ENCODE measurements at regions not wholly inside any gene's neighbourhood (a gene's known extent, or its start where the extent isn't known, plus 50 kb on each side); places are given as distances from the start of the nearest gene placed in this dataset.
"Not testable (repeated sequence)": the region's sequence is repeated elsewhere in the genome, so short reads cannot be mapped to it uniquely, and the experiment has no call there.

DNA sequence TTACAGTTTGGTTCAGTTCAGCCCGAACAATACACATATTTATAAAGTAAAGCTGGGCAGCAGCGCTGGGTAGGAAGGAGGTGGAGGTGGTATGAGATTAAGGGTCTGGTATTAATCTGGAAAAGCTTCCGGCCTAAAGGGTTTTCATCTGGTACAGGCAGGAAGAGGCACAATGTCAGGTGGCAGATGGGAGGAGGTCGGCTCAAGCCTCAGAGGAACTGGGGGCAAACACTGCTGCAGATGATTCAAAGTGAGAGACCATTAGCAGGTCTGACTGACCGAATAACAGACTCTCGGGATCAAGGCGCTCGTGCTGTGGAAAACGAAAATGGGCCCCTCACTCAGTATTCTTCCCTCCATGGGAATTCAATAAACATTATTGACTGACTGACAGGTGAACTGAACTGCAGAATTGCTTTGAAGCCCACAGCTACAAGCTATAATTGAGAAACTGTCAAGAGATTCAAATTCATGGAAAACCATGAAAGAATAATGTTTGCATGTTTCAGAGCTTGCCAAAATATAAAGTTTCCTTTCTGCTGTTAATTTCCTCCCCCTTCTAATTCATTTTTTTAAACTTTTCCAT, 75.3 kb downstream of the TMEM167A start:
- no peak for DNase-seq

GRCh38 chr5:83000922-83001321, 76.3 kb downstream of the TMEM167A start:
- no peak for DNase-seq

DNA sequence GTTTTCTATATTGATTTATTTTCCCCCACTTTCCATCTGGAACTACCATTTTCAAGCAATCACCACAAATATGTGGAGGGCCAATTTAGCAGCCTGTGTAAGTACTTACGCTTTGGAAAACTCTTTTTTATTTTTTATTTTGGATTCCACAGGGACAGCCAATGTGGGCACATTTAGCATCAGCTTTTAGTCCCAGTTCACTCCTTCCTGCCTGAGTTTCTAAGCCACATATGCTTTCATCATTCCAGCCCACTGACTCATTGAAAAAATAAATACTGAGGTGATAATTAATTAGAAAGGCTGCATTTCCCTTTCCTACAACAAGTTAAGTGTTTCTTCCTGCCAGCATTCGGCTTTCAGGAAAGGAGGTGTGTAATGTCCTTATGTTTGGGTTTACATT, 76.8 kb downstream of the TMEM167A start:
- no peak for DNase-seq

DNA sequence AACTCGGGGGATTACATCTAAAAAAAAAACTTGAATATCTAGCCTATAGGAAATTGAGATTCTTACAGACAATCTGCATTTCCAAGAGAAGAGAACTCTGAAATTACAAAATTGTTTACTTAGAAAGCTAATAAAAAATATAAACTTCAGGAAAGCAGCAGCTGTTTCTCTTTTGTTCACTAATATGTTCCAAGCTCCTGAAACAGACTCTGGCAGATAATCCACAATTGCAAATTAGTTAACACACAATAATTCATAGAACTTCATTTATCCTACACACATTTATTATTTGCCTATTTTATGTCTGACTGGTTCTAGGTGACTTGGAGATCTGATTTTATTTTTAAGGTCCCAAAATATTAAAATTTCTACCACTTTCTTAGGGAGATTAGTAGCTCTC, 83.8 kb downstream of the TMEM167A start:
- no peak for DNase-seq

- DNase-seq, result no peak
Measured at GRCh38 chr5:82992646-82993045, 84.5 kb downstream of the TMEM167A start.

GRCh38 chr5:82991678-82992323, 85.4 kb downstream of the TMEM167A start:
- DNase-seq, result no peak

DNA sequence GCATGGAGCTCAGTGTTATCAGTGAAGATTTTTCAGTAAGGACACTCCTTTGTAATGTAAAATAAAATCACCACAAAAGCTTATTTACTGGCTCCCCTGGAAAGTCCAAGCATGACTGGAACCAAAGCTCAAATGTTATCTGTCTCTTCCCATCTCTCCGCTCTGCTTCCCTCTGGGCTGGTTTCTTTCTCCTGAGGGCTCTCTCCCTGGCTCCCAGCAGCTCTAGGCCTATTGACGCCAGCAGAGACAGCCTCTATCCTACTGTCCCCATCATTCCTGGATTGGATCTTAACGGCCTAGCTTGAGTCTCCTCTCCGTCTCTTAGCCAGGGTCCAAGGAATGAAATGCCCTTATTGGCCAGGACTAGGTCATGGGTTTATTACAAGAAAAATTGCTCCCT, 86.1 kb downstream of the TMEM167A start:
- no peak for DNase-seq

DNA sequence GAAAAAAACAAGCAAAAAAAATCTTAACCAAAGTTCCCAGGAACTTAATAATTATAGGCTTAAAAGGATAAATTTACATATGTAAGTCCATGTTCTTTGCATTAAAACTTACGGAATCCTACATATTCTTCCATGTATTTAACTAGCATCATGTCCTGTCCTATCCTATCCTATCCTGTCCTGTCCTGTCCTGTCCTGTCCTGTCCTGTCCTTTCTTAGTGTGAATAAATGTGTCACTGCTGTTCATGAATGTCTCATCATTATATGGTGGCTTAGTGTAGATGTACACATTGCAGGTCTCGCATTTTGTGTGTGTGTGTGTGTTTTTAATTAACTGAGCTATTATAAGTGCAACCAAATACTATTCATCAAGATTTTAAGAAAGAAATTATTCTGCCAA, 90.0 kb downstream of the TMEM167A start:
- DNase-seq, result no peak

GRCh38 chr5:82986404-82986803, 90.8 kb downstream of the TMEM167A start:
- no peak for DNase-seq

DNA sequence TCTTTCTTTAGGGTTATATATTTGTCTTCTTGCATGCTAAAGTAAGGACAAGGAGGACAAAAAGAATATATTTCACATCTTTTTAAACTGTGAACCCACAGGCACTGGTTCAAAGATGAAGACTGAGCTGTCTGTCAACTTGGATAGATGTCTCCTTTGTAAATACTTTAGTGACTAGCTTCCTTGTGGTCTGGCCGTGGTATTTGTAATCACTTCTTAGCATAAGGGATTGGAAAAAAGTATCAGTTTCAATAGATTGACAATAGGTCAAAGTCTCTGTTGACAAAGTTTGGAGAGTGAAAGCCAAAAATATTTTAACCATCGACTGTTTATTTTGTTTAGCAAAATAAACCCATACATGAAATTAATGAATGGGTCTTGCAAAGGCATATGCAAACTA, 91.4 kb downstream of the TMEM167A start:
- DNase-seq, result no peak

DNA sequence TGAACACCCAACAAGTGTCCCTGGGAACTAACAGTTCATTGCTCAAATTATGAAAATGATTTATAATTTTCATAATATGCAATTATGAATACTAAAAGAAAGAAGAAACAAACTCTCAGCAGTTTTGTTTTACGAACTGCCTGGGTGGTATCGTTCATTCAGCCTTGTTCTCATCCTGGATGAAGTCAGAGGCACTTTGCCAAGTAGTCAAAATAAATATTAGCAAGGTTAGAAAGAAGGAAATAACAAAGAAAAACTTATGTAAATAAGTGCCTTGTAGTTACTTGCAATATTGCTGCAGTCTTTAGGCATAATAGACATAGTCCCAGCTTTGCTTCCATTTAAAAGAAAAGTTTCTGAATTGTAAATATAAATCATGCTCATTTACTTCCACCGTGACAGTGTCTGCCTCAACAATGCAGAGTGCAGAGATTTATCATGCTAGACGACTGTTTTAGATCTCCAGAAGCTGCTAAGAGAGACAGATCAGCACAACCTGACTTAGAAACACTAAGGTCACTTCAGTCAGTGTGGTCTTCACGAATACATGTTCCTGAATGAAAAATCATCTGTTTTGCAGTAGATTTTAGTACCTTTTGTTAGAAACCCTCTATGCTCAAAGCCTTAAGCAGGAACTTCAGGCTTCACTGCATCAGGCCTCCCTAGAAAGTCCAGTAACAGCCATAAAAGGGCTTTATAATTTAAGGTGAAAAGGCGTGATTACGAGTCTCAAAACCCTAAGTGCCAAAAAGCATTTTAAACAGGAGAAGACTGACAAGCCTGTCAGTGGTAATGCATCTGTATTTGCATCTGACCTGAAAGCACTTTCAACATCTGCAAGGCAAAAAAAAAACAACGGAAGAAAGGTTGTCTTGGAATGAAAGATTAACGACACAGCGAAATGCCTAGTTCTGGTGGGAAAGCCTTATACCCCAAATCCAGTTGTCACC, 92.1 kb downstream of the TMEM167A start:
- DNase-seq, result no peak

DNA sequence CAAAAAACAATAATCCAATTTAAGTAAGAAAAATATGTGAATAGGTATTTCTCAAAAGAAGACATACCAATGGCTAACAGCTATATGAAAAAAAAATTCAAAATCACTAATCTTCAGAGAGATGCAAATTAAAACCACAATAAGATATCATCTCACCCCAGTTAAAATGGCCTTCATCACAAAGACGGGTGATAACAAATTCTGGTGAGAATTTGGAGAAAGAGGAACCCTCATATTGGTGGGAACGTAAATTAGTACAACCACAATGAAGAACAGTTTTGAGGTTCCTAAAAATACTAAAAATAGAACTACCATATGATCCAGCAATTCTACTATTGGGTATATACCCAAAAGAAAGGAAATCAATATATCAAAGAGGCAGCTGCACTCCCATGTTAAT, 94.3 kb downstream of the TMEM167A start:
- no peak for DNase-seq

DNA sequence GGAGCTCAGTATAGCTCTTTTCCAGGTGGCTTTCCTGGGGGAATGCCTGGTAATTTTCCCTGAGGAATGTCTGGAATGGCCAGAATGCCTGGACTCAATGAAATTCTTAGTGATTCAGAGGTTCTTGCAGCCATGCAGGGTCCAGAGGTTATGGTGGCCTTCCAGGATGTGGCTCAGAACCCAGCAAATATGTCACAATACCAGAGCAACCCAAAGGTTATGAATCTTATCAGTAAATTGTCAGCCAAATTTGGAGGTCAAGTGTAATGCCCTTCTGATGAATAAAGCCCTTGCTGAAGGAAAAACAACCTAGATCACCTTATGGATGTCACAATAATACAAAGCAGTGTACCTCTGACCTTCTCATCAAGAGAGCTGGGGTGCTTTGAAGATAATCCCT, 100.3 kb downstream of the TMEM167A start:
- DNase-seq, result not testable (repeated sequence)

- DNase-seq, result peak in 15 of 56 donors; percentile 2 to 52 (median 20)
Measured at GRCh38 chr5:82975812-82976211, 101.4 kb downstream of the TMEM167A start.

- DNase-seq, result no peak
Measured at GRCh38 chr5:82975396-82975795, 101.8 kb downstream of the TMEM167A start.

DNA sequence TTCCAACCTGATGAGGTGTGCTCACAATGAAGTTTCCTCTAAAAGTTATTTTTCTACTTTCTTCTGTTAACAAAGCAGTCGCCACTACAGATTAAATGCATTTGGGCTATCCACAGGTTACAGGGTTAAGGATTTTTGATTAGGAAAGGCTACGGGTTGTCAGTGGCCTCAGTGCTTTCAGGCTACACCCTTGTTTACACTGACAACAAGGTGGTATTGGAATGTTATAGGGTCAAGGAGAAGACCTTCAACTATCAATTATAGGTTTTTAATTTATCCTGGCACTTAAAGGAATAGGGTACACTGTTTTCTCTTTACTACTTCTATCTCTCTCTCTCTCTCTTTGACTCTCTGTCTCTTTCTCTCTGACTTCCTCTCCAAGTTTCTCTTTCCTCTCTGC, 102.8 kb downstream of the TMEM167A start:
- DNase-seq, result not testable (repeated sequence)

DNA sequence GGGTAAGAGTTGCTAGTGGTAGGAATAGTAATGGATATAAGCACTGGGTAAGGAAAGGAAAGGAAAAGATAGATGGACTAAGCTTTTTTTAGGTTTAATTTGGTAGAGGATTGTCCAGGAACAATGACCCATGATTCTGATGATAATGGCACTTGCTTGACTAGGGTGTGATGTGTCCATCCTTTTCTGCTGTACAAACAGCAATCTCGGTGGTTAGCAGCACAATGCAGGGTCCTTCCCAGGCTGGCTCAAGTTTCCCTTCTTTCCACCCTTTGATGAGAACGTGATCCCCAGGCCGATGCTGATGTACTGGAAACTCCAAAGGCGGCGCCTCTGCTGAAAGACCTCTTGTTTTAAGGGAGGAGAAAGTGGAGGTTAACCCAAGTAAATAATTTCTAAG, 105.3 kb downstream of the TMEM167A start:
- DNase-seq, result no peak

GRCh38 chr5:82971034-82971806, 106.0 kb downstream of the TMEM167A start:
- DNase-seq, result not testable (repeated sequence)

DNA sequence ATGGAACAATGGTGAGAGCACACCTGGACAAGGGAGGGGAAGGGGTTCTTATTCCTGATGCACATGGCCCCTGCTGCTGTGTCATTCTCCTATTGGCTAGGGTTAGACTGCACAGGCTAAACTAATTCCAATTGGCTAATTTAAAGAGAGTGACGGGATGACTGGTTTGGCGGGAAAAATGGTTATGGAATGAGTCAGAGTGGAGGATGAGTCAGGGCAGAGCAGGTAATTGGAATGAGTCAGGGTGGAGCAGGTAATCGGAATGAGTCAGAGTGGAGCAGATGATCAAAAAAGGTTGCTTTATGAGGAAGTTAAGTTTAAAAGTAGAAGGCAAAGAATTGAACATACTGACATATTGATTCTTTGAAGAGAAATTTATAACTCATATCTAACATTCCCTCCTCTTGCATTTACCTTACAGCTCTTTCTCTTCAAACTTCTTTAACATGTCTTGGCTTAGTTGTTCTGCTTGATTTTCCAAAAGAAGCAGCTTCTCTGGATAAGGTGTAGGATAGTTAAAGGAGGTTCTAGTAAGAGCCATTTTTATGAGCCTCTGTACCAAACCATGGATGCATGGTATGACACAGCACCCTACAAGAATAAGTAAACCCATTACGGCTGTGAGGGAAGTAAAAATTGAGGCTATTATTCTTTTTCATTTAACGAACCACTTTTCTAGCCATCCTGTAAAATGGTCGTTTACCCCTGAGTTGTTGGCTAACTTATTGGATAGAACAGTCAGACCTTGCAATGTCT, 107.8 kb downstream of the TMEM167A start:
- peak in 20 of 56 donors; percentile 1 to 70 (median 16) for DNase-seq

DNA sequence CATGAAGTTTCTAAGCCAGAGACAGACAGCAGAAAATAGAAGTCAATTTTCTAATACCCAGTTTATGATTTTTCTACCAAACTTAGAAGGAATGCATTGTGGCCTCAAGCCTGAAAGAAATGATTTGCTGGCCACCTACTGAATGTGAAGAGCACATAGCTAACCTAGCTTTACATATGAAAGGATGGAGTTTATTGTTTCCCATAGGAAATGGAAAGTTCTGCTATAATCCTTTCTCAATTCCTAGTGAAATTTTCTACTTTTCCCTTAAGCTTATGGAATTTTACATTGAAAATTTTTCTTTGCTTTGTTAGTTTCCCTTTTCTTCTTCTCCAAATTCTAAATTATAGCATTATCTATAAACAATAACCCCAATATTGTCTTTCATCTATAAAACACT, 110.1 kb downstream of the TMEM167A start:
- no peak for DNase-seq

DNA sequence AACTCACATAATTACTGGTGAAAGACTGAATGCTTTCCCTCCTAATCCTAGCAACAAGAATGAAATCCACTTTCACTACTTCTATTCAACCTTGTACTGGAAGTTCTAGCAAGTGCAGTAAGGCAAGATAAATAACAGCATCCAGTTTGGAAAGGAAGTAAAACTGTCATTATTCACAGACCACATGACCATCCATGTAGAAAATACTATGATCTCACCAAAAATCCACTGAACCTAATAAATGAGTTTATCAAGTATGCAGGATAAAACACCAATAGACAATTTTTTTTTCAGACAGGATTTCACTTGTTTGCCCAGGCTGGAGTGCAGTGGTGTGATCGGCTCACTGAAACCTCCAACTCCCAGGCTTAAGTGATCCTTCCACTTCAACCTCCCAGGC, 117.7 kb downstream of the TMEM167A start:
- no peak for DNase-seq
